GM21515 (cell line): ENCODE measurements at regions not wholly inside any gene's neighbourhood (a gene's known extent, or its start where the extent isn't known, plus 50 kb on each side); places are given as distances from the start of the nearest gene placed in this dataset.

Experiments used
- ATAC-seq: cut with Tn5 transposase; IDR thresholded peaks from one replicate; pipeline ENCODE4 v1.9.1; 2021; ENCODE audit not compliant: unreplicated experiment

- ATAC-seq = no peak
Measured at GRCh38 chr18:65326805-65327204, 424.0 kb upstream of the CDH7 start.

- ATAC-seq = no peak
Measured at GRCh38 chr18:65322895-65323294, 427.9 kb upstream of the CDH7 start.

- no peak for ATAC-seq
Measured at GRCh38 chr18:65298422-65298821, 452.4 kb upstream of the CDH7 start.

GRCh38 chr18:65288908-65289307 is 461.9 kb upstream of the CDH7 start:
- ATAC-seq = no peak

- ATAC-seq = no peak
Measured at GRCh38 chr18:65287652-65288051, 463.2 kb upstream of the CDH7 start.

- no peak for ATAC-seq
Measured at GRCh38 chr18:65282096-65282495, 468.7 kb upstream of the CDH7 start.

- ATAC-seq = no peak
Measured at GRCh38 chr18:65279668-65280305, 471.0 kb upstream of the CDH7 start.

- no peak for ATAC-seq
Measured at GRCh38 chr18:65278939-65279667, 471.7 kb upstream of the CDH7 start.

- no peak for ATAC-seq
Measured at GRCh38 chr18:65269375-65269774, 481.4 kb upstream of the CDH7 start.

GRCh38 chr18:65265761-65266160 is 485.1 kb upstream of the CDH7 start:
- no peak for ATAC-seq

GRCh38 chr18:65260030-65260429 is 490.8 kb upstream of the CDH7 start:
- no peak for ATAC-seq

- ATAC-seq = no peak
Measured at GRCh38 chr18:65259403-65259802, 491.4 kb upstream of the CDH7 start.

- no peak for ATAC-seq
Measured at GRCh38 chr18:65257149-65257548, 493.7 kb upstream of the CDH7 start.

- ATAC-seq = no peak
Measured at GRCh38 chr18:65255417-65255816, 495.4 kb upstream of the CDH7 start.

GRCh38 chr18:65239787-65240186 is 511.0 kb upstream of the CDH7 start:
- ATAC-seq = no peak

- no peak for ATAC-seq
Measured at GRCh38 chr18:65235966-65236624, 514.7 kb upstream of the CDH7 start.

- ATAC-seq = no peak
Measured at GRCh38 chr18:65230311-65230710, 520.5 kb upstream of the CDH7 start.

- ATAC-seq = no peak
Measured at GRCh38 chr18:65227970-65228369, 522.8 kb upstream of the CDH7 start.

- no peak for ATAC-seq
Measured at GRCh38 chr18:65221736-65222135, 529.1 kb upstream of the CDH7 start.

GRCh38 chr18:65221115-65221514 is 529.7 kb upstream of the CDH7 start:
- no peak for ATAC-seq

GRCh38 chr18:65215865-65216466 is 534.8 kb upstream of the CDH7 start:
- ATAC-seq = no peak

GRCh38 chr18:65214456-65214855 is 536.4 kb upstream of the CDH7 start:
- no peak for ATAC-seq
